Vagina (tissue), 2 donors: ENCODE measurements at regions not wholly inside any gene's neighbourhood (a gene's known extent, or its start where the extent isn't known, plus 50 kb on each side); places are given as distances from the start of the nearest gene placed in this dataset.
A peak's percentile ranks its signal among the peaks of the same experiment; 100 is the strongest.

Experiments used
- DNase-seq, 2 donors: peaks; one replicate each; pipeline ENCODE4 v3.0.0-alpha.2; 2017; ENCODE audit errors: extremely low spot score in 2 of 2
- H3K27ac ChIP-seq: fragments of 200-600 bp; sonication (generic); one replicate; pipeline ENCODE4 v1.5.1; 2019
- H3K27me3 ChIP-seq: fragments of 200-600 bp; sonication (generic); one replicate; pipeline ENCODE4 v1.5.1; 2019
- H3K36me3 ChIP-seq, 2 donors: fragments of 200-600 bp; sonication (generic); one replicate each; pipeline ENCODE4 v1.5.1; 2017 to 2019
- H3K4me1 ChIP-seq: fragments of 200-600 bp; sonication (generic); one replicate; pipeline ENCODE4 v1.5.1; 2019
- H3K4me3 ChIP-seq, 2 donors: fragments of 200-600 bp; sonication (generic); 1 replicate in 1 of 2; 2 replicates in 1 of 2; pipeline ENCODE4 v1.5.1; 2016 to 2019
- H3K9me3 ChIP-seq: fragments of 200-600 bp; sonication (generic); one replicate; pipeline ENCODE4 v1.5.1; 2019
- CTCF ChIP-seq, 3 experiments: fragments of 450-650 bp in 2 of 3; fragments of 200-600 bp in 1 of 3; sonication (generic) in 1 of 3; IDR thresholded peaks; one replicate each; pipeline ENCODE4 v1.5.1; 2017 to 2019; ENCODE audit warnings: antibody characterized with exemption in 3 of 3, mild to moderate bottlenecking in 2 of 3, moderate library complexity in 2 of 3
- POLR2A ChIP-seq, 2 donors: fragments of 450-650 bp; IDR thresholded peaks; one replicate each; pipeline ENCODE4 v1.6.1; 2017; ENCODE audit warnings: antibody characterized with exemption in 2 of 2, mild to moderate bottlenecking in 2 of 2, moderate library complexity in 2 of 2
- POLR2AphosphoS5 ChIP-seq, 2 donors: sonication (generic); formaldehyde crosslinking; IDR thresholded peaks; one replicate each; pipeline ENCODE4 v1.9.0; 2017; ENCODE audit warnings: antibody characterized with exemption in 2 of 2, mild to moderate bottlenecking in 2 of 2, low read depth in 1 of 2; ENCODE audit not compliant: insufficient read depth in 1 of 2
- intact Hi-C: fragments of 100-400 bp; cut with DNase I; formaldehyde crosslinking; loops from one replicate; pipeline ENCODE4 v1.15.1; 2023

GRCh38 chr2:8215159-8215863 lies 466.5 kb upstream of the ID2 start:
- Histone ChIP-seq H3K9me3 (no peaks in the 10 kb centered on the region), H3K27me3 (no peaks in the 10 kb centered on the region), H3K4me3 (no peak overlapping the region), H3K27ac (no peak overlapping the region), H3K36me3 (no peaks in the 10 kb centered on the region), H3K4me1 (peaks cover 9% of the 10 kb centered on the region)
- DNase-seq = no peak
- intact Hi-C loops = no loop called here
- no peak for TF ChIP-seq CTCF (IDR thresholded peaks at IDR 0.05)
- TF ChIP-seq POLR2AphosphoS5 (IDR thresholded peaks at IDR 0.05; ENCODE audit: insufficient read depth in 1 of 2, low read depth in 1 of 2) = no peak

- Histone ChIP-seq H3K4me3 (no peak overlapping the region), H3K4me1 (peaks cover 9% of the 10 kb centered on the region), H3K9me3 (no peaks in the 10 kb centered on the region), H3K27me3 (no peaks in the 10 kb centered on the region), H3K36me3 (no peaks in the 10 kb centered on the region), H3K27ac (no peak overlapping the region)
- DNase-seq = no peak
- intact Hi-C loops = no loop called here
- TF ChIP-seq CTCF (IDR thresholded peaks at IDR 0.05) (no peak), POLR2A (IDR thresholded peaks at IDR 0.05) (no peak), POLR2AphosphoS5 (IDR thresholded peaks at IDR 0.05; ENCODE audit: insufficient read depth in 1 of 2, low read depth in 1 of 2) (no peak)
These were observed 465.9 kb upstream of the ID2 start for GRCh38 chr2:8215982-8216381.

GRCh38 chr2:8216397-8216796 lies 465.5 kb upstream of the ID2 start:
- no peaks in the 10 kb centered on the region for H3K9me3 ChIP-seq
- no peak overlapping the region for H3K27ac ChIP-seq
- no peaks in the 10 kb centered on the region for H3K36me3 ChIP-seq
- intact Hi-C loops = no loop called here
- H3K4me1 ChIP-seq = peaks cover 9% of the 10 kb centered on the region
- no peak overlapping the region for H3K4me3 ChIP-seq
- TF ChIP-seq POLR2A (IDR thresholded peaks at IDR 0.05) (no peak), POLR2AphosphoS5 (IDR thresholded peaks at IDR 0.05; ENCODE audit: insufficient read depth in 1 of 2, low read depth in 1 of 2) (no peak), CTCF (IDR thresholded peaks at IDR 0.05) (no peak)
- no peaks in the 10 kb centered on the region for H3K27me3 ChIP-seq
- no peak for DNase-seq

- peak overlapping the region; percentile 26 for H3K27ac ChIP-seq
These were observed 464.3 kb upstream of the ID2 start for GRCh38 chr2:8217468-8218030.

More at GRCh38 chr2:8217468-8218030, 464.3 kb upstream of the ID2 start:
- Histone ChIP-seq H3K36me3 (no peaks in the 10 kb centered on the region), H3K4me3 (no peak overlapping the region), H3K27me3 (no peaks in the 10 kb centered on the region), H3K4me1 (peaks cover 9% of the 10 kb centered on the region), H3K9me3 (no peaks in the 10 kb centered on the region)
- intact Hi-C loops = no loop called here
- no peak for DNase-seq
- TF ChIP-seq POLR2AphosphoS5 (IDR thresholded peaks at IDR 0.05; ENCODE audit: insufficient read depth in 1 of 2, low read depth in 1 of 2) = no peak
- no peak for TF ChIP-seq POLR2A (IDR thresholded peaks at IDR 0.05)
- no peak for TF ChIP-seq CTCF (IDR thresholded peaks at IDR 0.05)
